Embryonic facial prominence (tissue), 1 donor: ENCODE measurements at regions not wholly inside any gene's neighbourhood (a gene's known extent, or its start where the extent isn't known, plus 50 kb on each side); places are given as distances from the start of the nearest gene placed in this dataset.

Experiments
- DNase-seq: peaks from one replicate; pipeline ENCODE4 v3.0.0-alpha.2; 2016; ENCODE audit errors: extremely low spot score

GRCh38 chr6:122063076-122063475, 336.4 kb upstream of the HSF2 start:
- DNase-seq = peak; percentile 52

- DNase-seq = no peak
Measured at GRCh38 chr6:122063761-122064160, 335.7 kb upstream of the HSF2 start.

DNA sequence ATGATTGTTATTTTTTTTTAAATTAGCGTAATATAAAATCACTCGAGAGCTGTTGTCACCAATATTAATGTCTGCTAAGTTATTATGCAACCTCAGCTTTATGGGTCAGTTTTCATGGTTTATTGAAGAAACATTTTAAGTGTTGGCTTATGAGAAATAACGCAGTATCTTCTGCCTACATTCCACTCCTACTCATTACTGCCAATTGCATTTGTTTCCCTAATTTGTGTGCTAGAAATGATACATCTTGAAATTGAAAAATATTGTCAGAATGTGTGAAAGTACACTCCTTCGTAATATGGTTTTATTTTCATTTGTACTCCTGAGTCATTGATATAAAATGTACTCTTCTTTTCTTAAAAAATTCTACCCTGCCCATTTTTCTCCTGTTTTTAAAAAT, 333.3 kb upstream of the HSF2 start:
- no peak for DNase-seq

DNA sequence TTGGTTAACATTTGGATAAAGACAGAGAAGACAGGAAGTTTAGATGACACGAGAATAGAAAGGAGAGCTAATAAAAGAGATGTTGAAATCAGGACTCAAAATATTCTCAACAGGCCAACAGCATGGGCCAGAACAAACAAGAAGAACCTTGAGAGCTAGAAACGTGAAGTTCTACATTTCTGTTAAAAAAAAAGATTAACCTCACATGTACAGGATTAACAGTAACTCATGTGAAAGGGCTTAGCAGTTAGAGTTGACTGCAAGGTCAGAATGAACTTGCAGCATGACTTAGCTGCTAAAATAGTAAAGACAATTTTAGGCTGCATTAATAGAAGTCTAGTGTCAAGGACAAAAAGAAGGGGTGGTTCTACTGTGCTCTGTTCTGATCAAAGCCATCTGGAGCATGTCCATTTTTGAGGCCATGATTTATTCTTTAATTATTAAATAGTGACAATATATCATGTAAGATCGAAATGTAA, 331.1 kb upstream of the HSF2 start:
- no peak for DNase-seq

- no peak for DNase-seq
Measured at GRCh38 chr6:122069932-122070331, 329.5 kb upstream of the HSF2 start.

- DNase-seq = no peak
Measured at GRCh38 chr6:122072014-122072647, 327.3 kb upstream of the HSF2 start.

DNA sequence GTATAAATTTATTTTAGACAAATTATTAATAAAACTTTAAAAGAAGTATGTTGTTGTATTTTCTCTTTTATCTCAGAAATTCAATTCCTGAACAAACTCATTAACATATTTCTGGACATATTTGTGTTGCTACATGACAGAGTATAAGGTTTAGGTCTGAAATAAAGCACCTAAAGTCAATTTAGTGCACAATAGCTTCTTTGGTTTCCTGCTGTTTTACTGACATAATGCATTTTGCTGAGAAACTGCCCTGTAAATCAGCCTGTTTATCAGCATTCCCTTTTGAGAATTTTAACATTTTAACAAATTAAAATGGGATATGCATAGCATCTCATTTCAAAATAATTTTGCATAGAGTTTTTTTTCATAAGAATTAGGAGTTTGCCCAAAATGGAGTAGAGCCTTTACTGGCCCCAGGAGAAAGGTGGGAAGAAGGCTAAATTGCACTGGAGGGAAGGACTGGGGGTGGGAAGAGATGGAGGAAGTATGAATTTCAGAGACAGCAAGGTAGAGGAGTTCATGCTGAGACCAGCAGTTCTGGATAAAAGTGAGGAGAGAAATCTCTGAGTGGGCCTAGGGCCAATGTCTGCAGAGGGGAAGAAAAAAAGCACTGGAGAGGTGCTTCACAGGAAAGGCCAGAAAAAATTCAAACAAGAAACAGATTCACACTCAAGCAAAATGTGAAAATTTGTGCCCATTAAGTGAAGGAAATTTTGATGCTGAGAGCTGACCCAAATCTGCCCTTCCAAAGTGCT, 324.2 kb upstream of the HSF2 start:
- no peak for DNase-seq

- no peak for DNase-seq
Measured at GRCh38 chr6:122075917-122076316, 323.5 kb upstream of the HSF2 start.

DNA sequence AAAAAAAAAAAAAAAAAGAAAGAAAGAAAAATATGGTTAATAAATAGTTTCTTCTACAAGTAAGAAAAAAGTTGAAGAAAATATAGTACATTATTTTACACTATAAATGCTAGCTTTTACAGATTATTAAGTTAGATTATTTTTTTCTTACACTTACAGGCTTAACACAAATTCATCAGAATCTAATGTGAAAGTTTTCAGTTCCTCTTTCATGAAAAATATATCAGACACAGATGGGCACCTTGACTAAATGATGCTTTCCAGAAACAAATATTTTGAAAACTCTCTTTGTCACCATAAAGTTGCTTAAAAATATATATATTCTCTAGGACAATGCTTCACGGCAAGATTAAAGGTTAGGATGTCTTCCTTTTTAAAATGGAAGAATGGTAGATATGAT, 321.8 kb upstream of the HSF2 start:
- no peak for DNase-seq

- DNase-seq = no peak
Measured at GRCh38 chr6:122078481-122078880, 321.0 kb upstream of the HSF2 start.

DNA sequence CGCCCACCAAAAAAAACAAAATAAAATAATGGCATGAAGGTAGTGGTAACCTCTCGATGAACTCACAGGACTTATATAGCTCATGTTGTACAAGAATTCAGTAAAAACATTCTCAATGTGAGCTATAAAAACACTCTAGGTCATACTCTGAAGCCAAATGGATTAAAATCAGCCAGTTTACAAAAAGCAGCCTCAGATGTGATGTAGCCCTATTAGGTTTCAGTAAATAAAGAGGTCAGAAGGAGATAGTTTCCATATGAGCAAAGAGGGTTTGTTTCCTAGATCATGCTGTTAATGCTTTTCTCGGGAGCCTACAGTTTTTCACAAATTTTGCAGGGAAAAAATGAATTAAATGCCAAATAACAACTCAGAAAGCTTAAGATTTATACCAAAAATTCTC, 319.5 kb upstream of the HSF2 start:
- DNase-seq = no peak

GRCh38 chr6:122081921-122082320, 317.5 kb upstream of the HSF2 start:
- DNase-seq = no peak

DNA sequence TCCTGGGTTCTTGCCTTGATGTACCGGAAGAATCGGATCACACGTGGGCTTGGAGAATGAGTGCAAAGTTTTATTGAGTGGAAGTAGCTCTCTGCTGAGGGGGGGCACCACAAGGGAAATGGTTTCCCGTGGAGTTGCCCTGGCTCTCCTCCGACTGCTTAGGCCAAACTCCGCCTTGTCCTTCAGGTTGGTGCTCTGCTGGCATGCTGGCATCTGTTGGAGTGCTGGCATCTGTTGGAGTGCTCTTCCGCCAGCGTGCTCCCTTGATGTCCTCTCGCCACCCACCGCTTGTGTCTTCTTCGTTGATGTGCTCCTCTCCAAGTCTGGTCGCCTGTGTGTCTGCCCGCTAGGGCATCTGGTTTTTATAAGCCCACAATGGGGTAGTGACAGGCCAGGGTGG, 317.1 kb upstream of the HSF2 start:
- no peak for DNase-seq

GRCh38 chr6:122092366-122092765, 307.1 kb upstream of the HSF2 start:
- no peak for DNase-seq

DNA sequence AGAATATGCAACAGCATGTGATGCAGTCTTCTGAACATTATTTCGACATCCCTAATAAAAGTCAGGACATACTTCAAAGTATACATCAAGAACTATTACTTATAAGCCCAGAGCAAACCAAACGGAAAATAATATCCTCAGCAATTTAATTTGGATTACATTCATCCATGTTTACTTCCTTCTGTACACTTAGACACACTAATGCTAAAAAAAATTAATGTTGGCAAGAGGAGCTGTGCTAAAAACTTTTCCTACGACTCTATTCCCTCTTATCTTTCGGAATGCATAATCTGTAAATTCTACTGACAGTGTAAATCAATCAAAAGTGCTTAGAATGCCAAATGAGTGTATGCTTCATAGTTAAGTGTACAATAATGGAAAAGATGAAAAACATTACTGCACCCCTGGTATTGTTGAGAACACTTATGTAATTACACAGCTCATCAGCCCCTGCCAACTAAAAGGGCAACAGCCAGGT, 301.2 kb upstream of the HSF2 start:
- no peak for DNase-seq

- no peak for DNase-seq
Measured at GRCh38 chr6:122102026-122102425, 297.4 kb upstream of the HSF2 start.

GRCh38 chr6:122107256-122107852, 292.1 kb upstream of the HSF2 start:
- DNase-seq = no peak

- no peak for DNase-seq
Measured at GRCh38 chr6:122109075-122109474, 290.4 kb upstream of the HSF2 start.

DNA sequence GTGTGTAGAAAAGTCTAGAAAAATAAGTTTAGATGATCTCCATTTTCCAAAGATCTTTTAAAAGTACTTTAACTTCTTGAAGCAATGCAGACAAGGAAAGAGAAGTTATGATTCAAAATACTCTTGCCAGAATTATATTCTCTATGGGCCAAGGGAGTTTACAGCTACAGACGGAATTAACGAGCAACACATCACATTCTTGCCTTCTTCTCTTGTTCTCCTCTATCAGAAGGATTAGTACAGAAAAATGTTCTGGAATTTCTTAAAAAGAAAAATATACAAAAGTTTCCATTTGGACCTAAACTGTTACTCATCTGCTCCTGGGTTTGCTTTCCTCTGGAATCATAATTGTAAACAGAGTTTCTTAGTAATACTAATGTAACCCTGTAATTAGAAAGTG, 284.7 kb upstream of the HSF2 start:
- DNase-seq = no peak

GRCh38 chr6:122116119-122116834, 283.2 kb upstream of the HSF2 start:
- DNase-seq = no peak

DNA sequence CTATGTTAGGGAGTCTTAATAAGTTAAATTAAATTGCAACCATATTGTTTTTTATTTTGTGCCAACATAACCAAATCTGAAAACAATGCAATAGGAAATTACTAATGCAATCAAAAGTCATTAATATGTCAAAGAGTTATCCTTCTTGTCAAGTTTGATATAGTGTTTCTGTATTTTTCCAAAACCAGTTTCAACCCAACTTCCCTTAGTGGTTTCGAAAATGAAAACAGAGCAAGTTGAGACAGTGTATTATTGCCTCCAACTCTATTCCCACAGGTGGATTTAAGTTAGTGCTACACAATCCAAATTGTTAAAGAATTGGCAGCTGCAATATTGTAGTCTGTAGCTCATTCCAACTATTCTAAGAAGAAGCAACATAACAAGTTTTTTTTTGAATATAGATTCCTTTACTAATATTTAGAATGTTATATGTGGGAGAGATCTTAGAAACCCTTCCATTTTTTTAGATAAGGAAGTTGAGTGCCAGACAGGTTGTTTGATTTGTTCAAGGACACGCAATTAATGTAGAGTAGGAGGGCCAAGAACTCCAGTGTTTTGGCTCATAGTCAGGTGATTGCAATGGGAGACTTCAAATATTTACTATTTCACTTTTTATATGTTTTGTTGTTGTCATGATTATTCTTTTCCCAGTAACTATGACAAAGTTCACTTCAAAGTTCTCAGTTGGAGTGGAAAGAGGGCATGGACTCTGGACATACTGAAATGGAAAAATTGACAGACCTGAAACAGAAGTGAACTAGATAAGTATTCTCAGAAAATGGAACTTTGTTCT, 282.4 kb upstream of the HSF2 start:
- no peak for DNase-seq
